HEK293 (cell line): ENCODE measurements at regions not wholly inside any gene's neighbourhood (a gene's known extent, or its start where the extent isn't known, plus 50 kb on each side); places are given as distances from the start of the nearest gene placed in this dataset.

ENCODE experiments used
- CTCF ChIA-PET: fragments of 350-600 bp; formaldehyde crosslinking; extraction: SDS; loops from one replicate; lab custom pipeline; 2021; ENCODE audit warnings: antibody characterized with exemption; lab: Yijun Ruan, JAX
- POLR2A ChIA-PET: fragments of 300-600 bp; formaldehyde crosslinking; extraction: SDS; loops from one replicate; lab custom pipeline; 2020; ENCODE audit warnings: antibody characterized with exemption, inconsistent platforms; lab: Yijun Ruan, JAX
- H3K27ac ChIP-seq: fragments of 200-500 bp; sonication (Bioruptor generic); 2 replicates; pipeline ENCODE4 v1.5.1; 2014; ENCODE audit warnings: low read depth, low read length, control low read depth, inconsistent platforms; ENCODE audit errors: extremely low read depth
- H3K36me3 ChIP-seq, 2 experiments: fragments of 200-500 bp in 1 of 2; sonication (Bioruptor generic) in 1 of 2; 1 replicate in 1 of 2; 2 replicates in 1 of 2; pipeline ENCODE4 v1.5.1; 2014 to 2017; ENCODE audit warnings: inconsistent platforms in 2 of 2, low read length in 2 of 2; ENCODE audit not compliant: control insufficient read depth in 2 of 2, insufficient read depth in 1 of 2
- H3K4me1 ChIP-seq: fragments of 200-500 bp; sonication (Bioruptor generic); 2 replicates; pipeline ENCODE4 v1.5.1; 2014; ENCODE audit warnings: mild to moderate bottlenecking, low read length, inconsistent platforms; ENCODE audit not compliant: control insufficient read depth, insufficient read depth
- H3K4me3 ChIP-seq: 2 replicates; pipeline ENCODE4 v1.5.1; 2011; ENCODE audit warnings: low read depth, mild to moderate bottlenecking, control low read depth, low read length, moderate library complexity
- H3K9me3 ChIP-seq: fragments of 200-500 bp; sonication (Bioruptor generic); 2 replicates; pipeline ENCODE4 v1.5.1; 2014; ENCODE audit warnings: low read depth, low read length, inconsistent platforms; ENCODE audit not compliant: control insufficient read depth, insufficient read depth
- HOXC10 ChIP-seq: sonication (generic); formaldehyde crosslinking; IDR thresholded peaks from 2 replicates; pipeline ENCODE4 v1.8.1; 2023; ENCODE audit warnings: mild to moderate bottlenecking, missing genetic modification reagents
- KLF1 ChIP-seq: fragments of 450-650 bp; formaldehyde crosslinking; IDR thresholded peaks from 2 replicates; pipeline ENCODE4 v1.5.1; 2016; ENCODE audit warnings: missing biosample characterization, missing genetic modification characterization
- SCRT1 ChIP-seq: fragments of 450-650 bp; formaldehyde crosslinking; IDR thresholded peaks from 2 replicates; pipeline ENCODE4 v1.5.1; 2016; ENCODE audit warnings: missing biosample characterization, missing genetic modification characterization, borderline replicate concordance
- ZFHX2 ChIP-seq: fragments of 450-650 bp; formaldehyde crosslinking; conservative IDR thresholded peaks from 2 replicates; pipeline ENCODE4 v1.5.1; 2016; ENCODE audit warnings: missing biosample characterization, missing genetic modification characterization
- ZNF146 ChIP-seq: fragments of 450-650 bp; formaldehyde crosslinking; IDR thresholded peaks from 2 replicates; pipeline ENCODE4 v1.5.1; 2016; ENCODE audit warnings: missing biosample characterization, missing genetic modification characterization
- ZNF169 ChIP-seq: fragments of 450-650 bp; formaldehyde crosslinking; IDR thresholded peaks from 2 replicates; pipeline ENCODE4 v1.5.1; 2016; ENCODE audit warnings: missing biosample characterization, missing genetic modification characterization
- ZNF19 ChIP-seq: fragments of 450-650 bp; formaldehyde crosslinking; IDR thresholded peaks from 2 replicates; pipeline ENCODE4; 2016; ENCODE audit warnings: missing biosample characterization, missing genetic modification characterization, low read depth
- ZNF335 ChIP-seq: fragments of 450-650 bp; formaldehyde crosslinking; conservative IDR thresholded peaks from 2 replicates; pipeline ENCODE4 v1.5.1; 2016; ENCODE audit warnings: missing biosample characterization, missing genetic modification characterization
- ZNF501 ChIP-seq: fragments of 450-650 bp; formaldehyde crosslinking; IDR thresholded peaks from 2 replicates; pipeline ENCODE4 v1.5.1; 2016; ENCODE audit warnings: missing biosample characterization, missing genetic modification characterization
- ZNF530 ChIP-seq: fragments of 450-650 bp; formaldehyde crosslinking; IDR thresholded peaks from 2 replicates; pipeline ENCODE4 v1.5.1; 2016; ENCODE audit warnings: low read depth, missing biosample characterization, missing genetic modification characterization
- ZNF596 ChIP-seq: fragments of 450-650 bp; IDR thresholded peaks from 2 replicates; pipeline ENCODE4 v1.5.0; 2018; ENCODE audit warnings: missing biosample characterization, mild to moderate bottlenecking, missing genetic modification characterization, moderate library complexity
- ZNF654 ChIP-seq: fragments of 450-650 bp; formaldehyde crosslinking; IDR thresholded peaks from 2 replicates; pipeline ENCODE4 v1.5.1; 2016; ENCODE audit warnings: low read depth, missing biosample characterization, missing genetic modification characterization
- ZNF677 ChIP-seq: fragments of 450-650 bp; IDR thresholded peaks from 2 replicates; pipeline ENCODE4 v1.5.0; 2018; ENCODE audit warnings: missing biosample characterization, mild to moderate bottlenecking, missing genetic modification characterization, moderate library complexity
- ZNF837 ChIP-seq: fragments of 450-650 bp; formaldehyde crosslinking; IDR thresholded peaks from 2 replicates; pipeline ENCODE4 v1.5.1; 2016; ENCODE audit warnings: missing biosample characterization, missing genetic modification characterization
- TF ChIP-seq, protein P1 (sequence below): fragments of 450-650 bp; formaldehyde crosslinking; IDR thresholded peaks from 2 replicates; pipeline ENCODE4 v1.5.1; 2016; ENCODE audit warnings: missing biosample characterization, missing genetic modification characterization
- TF ChIP-seq, protein P2 (sequence below): fragments of 450-650 bp; formaldehyde crosslinking; IDR thresholded peaks from 2 replicates; pipeline ENCODE4 v1.5.1; 2016; ENCODE audit warnings: missing biosample characterization, missing genetic modification characterization
- TF ChIP-seq, protein P3 (sequence below): fragments of 450-650 bp; formaldehyde crosslinking; IDR thresholded peaks from 2 replicates; pipeline ENCODE4 v1.5.1; 2016; ENCODE audit warnings: missing biosample characterization, missing genetic modification characterization
- TF ChIP-seq, protein P4 (sequence below): fragments of 450-650 bp; formaldehyde crosslinking; IDR thresholded peaks from 2 replicates; pipeline ENCODE4 v1.5.1; 2016; ENCODE audit warnings: missing biosample characterization, missing genetic modification characterization

DNA sequence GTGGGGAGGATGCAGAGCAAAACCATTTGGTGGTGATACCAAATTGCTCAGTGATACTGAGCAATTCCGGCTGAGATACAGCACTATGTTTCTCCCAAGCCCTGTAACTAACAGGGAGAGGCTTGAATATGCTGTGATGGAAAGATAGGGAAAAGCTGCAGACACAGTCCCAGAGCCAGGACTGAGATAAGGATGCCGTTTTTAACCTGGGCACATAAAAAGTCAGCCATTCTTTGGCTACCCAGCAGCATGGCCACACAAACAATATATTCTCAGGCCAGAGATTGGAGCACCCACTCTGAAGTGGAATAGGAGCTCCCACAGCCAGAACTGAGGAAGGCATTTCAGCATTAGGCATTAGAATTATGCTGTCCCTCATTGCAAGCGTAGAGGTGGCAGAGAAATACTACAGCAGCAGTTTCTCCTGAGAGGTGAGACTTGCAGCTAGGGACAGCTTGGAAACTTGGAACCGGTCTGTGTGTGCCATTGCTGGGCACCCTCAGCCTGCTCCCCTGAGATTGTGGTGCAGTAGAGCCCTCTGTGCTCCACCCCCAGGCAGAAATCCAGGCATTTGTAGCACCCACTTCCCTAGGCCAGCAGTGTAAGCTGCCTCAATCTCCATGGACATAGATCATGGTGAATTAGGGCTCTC, 346.5 kb downstream of the TMEM135 start:
- Histone ChIP-seq H3K4me1 (no peaks in the 10 kb centered on the region), H3K9me3 (no peaks in the 10 kb centered on the region), H3K36me3 (no peaks in the 10 kb centered on the region), H3K27ac (no peak overlapping the region), H3K4me3 (no peak overlapping the region)
- TF ChIP-seq ZFHX2 (no peak), ZNF335 (tag by site-specific recombination) (no peak), ZNF596 (tag by site-specific recombination) (no peak), KLF1 (no peak), ZNF169 (no peak), ZNF19 (tag by site-specific recombination) (no peak), HOXC10 (CRISPR knock-in tag) (no peak), ZNF146 (no peak), ZNF501 (tag by site-specific recombination) (no peak), ZNF837 (tag by site-specific recombination) (no peak)
- TF ChIP-seq, protein P1, sequence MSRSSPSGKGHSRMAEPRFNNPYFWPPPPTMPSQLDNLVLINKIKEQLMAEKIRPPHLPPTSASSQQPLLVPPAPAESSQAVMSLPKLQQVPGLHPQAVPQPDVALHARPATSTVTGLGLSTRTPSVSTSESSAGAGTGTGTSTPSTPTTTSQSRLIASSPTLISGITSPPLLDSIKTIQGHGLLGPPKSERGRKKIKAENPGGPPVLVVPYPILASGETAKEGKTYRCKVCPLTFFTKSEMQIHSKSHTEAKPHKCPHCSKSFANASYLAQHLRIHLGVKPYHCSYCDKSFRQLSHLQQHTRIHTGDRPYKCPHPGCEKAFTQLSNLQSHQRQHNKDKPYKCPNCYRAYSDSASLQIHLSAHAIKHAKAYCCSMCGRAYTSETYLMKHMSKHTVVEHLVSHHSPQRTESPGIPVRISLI (tag by site-specific recombination) = no peak
- TF ChIP-seq, protein P2, sequence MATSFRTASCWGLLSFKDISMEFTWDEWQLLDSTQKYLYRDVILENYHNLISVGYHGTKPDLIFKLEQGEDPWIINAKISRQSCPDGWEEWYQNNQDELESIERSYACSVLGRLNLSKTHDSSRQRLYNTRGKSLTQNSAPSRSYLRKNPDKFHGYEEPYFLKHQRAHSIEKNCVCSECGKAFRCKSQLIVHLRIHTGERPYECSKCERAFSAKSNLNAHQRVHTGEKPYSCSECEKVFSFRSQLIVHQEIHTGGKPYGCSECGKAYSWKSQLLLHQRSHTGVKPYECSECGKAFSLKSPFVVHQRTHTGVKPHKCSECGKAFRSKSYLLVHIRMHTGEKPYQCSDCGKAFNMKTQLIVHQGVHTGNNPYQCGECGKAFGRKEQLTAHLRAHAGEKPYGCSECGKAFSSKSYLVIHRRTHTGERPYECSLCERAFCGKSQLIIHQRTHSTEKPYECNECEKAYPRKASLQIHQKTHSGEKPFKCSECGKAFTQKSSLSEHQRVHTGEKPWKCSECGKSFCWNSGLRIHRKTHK = no peak
- TF ChIP-seq, protein P3, sequence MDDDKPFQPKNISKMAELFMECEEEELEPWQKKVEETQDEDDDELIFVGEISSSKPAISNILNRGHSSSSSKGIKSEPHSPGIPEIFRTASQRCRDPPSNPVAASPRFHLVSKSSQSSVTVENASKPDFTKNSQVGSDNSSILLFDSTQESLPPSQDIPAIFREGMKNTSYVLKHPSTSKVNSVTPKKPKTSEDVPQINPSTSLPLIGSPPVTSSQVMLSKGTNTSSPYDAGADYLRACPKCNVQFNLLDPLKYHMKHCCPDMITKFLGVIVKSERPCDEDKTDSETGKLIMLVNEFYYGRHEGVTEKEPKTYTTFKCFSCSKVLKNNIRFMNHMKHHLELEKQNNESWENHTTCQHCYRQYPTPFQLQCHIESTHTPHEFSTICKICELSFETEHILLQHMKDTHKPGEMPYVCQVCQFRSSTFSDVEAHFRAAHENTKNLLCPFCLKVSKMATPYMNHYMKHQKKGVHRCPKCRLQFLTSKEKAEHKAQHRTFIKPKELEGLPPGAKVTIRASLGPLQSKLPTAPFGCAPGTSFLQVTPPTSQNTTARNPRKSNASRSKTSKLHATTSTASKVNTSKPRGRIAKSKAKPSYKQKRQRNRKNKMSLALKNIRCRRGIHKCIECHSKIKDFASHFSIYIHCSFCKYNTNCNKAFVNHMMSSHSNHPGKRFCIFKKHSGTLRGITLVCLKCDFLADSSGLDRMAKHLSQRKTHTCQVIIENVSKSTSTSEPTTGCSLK (tag by site-specific recombination) = no peak
- CTCF ChIA-PET = interaction anchor here (0.6 to 1.0 kb wide), 2 partner anchors 37 to 256 kb away, joined by 3 read pairs; no protein-coding TSS in a partner anchor
- POLR2A ChIA-PET = no interaction called here

DNA sequence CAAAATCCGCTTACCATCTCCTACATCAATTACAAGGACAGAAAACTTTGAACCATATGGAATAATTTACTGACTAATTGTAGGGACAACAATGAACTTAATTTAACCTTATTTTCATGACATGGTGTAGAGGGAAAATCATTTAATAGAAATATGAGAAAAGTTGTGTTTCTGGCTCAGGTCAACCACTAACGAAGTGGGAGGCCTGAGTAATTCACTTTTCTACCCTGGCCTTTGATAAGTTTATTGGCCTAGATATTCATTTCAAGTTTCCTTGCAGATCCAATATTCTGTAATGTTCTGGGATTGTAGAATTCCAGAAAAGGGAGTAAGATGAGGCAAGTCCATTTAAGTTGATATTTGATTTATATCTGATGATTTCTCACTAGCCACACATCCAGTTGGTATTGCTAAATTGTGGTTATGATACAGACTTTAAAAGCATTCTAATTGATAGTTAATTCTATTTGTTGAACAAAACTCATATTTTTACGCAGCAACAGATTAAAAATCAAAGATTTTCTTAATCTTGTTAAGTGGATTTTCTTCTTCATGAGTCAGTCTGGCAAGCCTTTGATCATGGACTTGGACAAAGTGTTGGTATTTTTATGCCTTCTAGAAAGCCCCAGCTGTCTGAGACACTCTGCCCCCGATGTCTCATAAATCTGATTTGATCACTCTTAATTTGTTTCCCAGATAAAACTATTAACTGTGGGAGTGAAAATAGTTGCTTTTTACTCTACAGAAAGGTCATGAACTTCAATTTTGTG, 336.5 kb downstream of the TMEM135 start:
- no peaks in the 10 kb centered on the region for H3K36me3 ChIP-seq
- ChIA-PET POLR2A (no interaction called here), CTCF (no interaction called here)
- H3K9me3 ChIP-seq = no peaks in the 10 kb centered on the region
- H3K4me3 ChIP-seq = no peak overlapping the region
- no peaks in the 10 kb centered on the region for H3K4me1 ChIP-seq
- H3K27ac ChIP-seq = no peak overlapping the region
- TF ChIP-seq SCRT1 (no peak), ZNF677 (no peak), ZNF530 (no peak), ZNF654 (no peak)
- TF ChIP-seq, protein P4, sequence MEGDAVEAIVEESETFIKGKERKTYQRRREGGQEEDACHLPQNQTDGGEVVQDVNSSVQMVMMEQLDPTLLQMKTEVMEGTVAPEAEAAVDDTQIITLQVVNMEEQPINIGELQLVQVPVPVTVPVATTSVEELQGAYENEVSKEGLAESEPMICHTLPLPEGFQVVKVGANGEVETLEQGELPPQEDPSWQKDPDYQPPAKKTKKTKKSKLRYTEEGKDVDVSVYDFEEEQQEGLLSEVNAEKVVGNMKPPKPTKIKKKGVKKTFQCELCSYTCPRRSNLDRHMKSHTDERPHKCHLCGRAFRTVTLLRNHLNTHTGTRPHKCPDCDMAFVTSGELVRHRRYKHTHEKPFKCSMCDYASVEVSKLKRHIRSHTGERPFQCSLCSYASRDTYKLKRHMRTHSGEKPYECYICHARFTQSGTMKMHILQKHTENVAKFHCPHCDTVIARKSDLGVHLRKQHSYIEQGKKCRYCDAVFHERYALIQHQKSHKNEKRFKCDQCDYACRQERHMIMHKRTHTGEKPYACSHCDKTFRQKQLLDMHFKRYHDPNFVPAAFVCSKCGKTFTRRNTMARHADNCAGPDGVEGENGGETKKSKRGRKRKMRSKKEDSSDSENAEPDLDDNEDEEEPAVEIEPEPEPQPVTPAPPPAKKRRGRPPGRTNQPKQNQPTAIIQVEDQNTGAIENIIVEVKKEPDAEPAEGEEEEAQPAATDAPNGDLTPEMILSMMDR (tag by site-specific recombination) = no peak
